ENCODE measurements at regions not wholly inside any gene's neighbourhood (a gene's known extent, or its start where the extent isn't known, plus 50 kb on each side); places are given as distances from the start of the nearest gene placed in this dataset.

DNA sequence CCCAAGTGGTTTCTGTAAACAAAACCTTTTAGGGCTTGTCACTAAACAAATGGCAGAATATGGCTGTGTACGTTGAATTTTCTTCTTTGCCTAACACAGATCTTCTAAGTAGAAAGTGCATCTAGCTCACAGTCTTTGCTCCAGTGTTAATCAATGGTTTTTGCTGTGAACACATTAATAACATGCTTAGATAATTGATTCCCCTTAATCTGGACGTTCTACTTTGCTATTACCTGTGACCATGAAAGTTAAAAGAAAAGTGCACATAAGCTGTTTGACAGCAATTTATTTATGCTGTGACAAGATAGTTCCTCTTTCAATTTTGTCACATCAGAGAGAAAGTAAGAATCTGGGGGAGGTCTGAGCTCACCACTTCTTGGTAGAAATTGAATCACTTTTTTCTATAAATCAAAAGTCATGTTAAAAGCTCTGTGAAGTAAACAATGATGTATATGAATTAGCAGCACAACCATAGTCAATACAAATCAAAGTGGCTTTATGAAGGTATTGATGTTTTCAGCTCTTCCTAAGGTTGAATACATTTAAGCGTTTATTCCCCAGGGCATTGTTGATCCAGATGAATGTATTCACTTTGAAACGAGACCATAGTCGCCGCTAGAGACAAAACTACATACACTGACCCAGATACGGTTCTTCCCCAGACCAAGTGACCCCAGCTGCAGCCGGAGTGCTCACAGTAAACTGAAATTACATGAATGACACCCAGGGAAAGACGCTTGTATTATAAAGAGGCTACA, 174.6 kb upstream of the ZNF608 start:
- TF ChIP-seq, protein P1, sequence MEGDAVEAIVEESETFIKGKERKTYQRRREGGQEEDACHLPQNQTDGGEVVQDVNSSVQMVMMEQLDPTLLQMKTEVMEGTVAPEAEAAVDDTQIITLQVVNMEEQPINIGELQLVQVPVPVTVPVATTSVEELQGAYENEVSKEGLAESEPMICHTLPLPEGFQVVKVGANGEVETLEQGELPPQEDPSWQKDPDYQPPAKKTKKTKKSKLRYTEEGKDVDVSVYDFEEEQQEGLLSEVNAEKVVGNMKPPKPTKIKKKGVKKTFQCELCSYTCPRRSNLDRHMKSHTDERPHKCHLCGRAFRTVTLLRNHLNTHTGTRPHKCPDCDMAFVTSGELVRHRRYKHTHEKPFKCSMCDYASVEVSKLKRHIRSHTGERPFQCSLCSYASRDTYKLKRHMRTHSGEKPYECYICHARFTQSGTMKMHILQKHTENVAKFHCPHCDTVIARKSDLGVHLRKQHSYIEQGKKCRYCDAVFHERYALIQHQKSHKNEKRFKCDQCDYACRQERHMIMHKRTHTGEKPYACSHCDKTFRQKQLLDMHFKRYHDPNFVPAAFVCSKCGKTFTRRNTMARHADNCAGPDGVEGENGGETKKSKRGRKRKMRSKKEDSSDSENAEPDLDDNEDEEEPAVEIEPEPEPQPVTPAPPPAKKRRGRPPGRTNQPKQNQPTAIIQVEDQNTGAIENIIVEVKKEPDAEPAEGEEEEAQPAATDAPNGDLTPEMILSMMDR (IDR thresholded peaks at IDR 0.05) = no peak
- TF ChIP-seq POLR2AphosphoS5 (IDR thresholded peaks at IDR 0.05; ENCODE audit: low read depth, low read length) = no peak
